Neuronal stem cell (in vitro differentiated cells): ENCODE measurements at regions not wholly inside any gene's neighbourhood (a gene's known extent, or its start where the extent isn't known, plus 50 kb on each side); places are given as distances from the start of the nearest gene placed in this dataset.
"Not testable (repeated sequence)": the region's sequence is repeated elsewhere in the genome, so short reads cannot be mapped to it uniquely, and the experiment has no call there.

Experiments
- DNase-seq: peaks from one replicate; pipeline ENCODE4 v3.0.0-alpha.2; 2013; ENCODE audit warnings: low spot score
- H2AFZ ChIP-seq: one replicate; pipeline ENCODE4 v1.6.1; 2013; ENCODE audit warnings: mild to moderate bottlenecking, low read length, inconsistent platforms
- H2AK5ac ChIP-seq: 2 replicates; pipeline ENCODE4 v1.6.1; 2013; ENCODE audit warnings: low read depth, mild to moderate bottlenecking, inconsistent platforms, low read length, moderate library complexity, mixed read lengths
- H2BK120ac ChIP-seq: 2 replicates; pipeline ENCODE4 v1.6.1; 2013; ENCODE audit warnings: low read depth, mild to moderate bottlenecking, inconsistent platforms, low read length, moderate library complexity, mixed read lengths
- H2BK12ac ChIP-seq: one replicate; pipeline ENCODE4 v1.6.1; 2013; ENCODE audit warnings: low read length, inconsistent platforms
- H2BK15ac ChIP-seq: 2 replicates; pipeline ENCODE4 v1.6.1; 2013; ENCODE audit warnings: mild to moderate bottlenecking, low read length, inconsistent platforms, mixed read lengths
- H2BK5ac ChIP-seq: one replicate; pipeline ENCODE4 v1.6.1; 2013; ENCODE audit warnings: inconsistent platforms, mild to moderate bottlenecking, low read length, moderate library complexity
- H3K14ac ChIP-seq: one replicate; pipeline ENCODE4 v1.6.1; 2013; ENCODE audit warnings: low read length, inconsistent platforms
- H3K18ac ChIP-seq: 2 replicates; pipeline ENCODE4 v1.6.1; 2013; ENCODE audit warnings: low read length, inconsistent platforms
- H3K23ac ChIP-seq: 2 replicates; pipeline ENCODE4 v1.6.1; 2013; ENCODE audit warnings: low read depth, mild to moderate bottlenecking, mixed read lengths, low read length, inconsistent platforms; ENCODE audit not compliant: poor library complexity
- H3K27ac ChIP-seq: replicated peaks from 3 replicates; pipeline ENCODE4 v1.5.1; 2013; ENCODE audit warnings: low read length, inconsistent platforms
- H3K27me3 ChIP-seq, 3 experiments: 2 replicates each; pipeline ENCODE4 v1.6.1; 2013; ENCODE audit warnings: low read length in 3 of 3, mild to moderate bottlenecking in 2 of 3, inconsistent platforms in 1 of 3, low read depth in 1 of 3, mixed read lengths in 1 of 3, moderate library complexity in 1 of 3; ENCODE audit not compliant: control insufficient read depth in 3 of 3, insufficient read depth in 3 of 3
- H3K36me3 ChIP-seq, 2 donors: replicated peaks in 1 of 2; 2 replicates each; pipeline ENCODE4 v1.6.1; 2013; ENCODE audit warnings: low read length in 2 of 2; ENCODE audit not compliant: control insufficient read depth in 2 of 2, insufficient read depth in 2 of 2
- H3K4ac ChIP-seq: 2 replicates; pipeline ENCODE4 v1.6.1; 2013; ENCODE audit warnings: inconsistent platforms, mild to moderate bottlenecking, low read length, moderate library complexity
- H3K4me1 ChIP-seq, 2 donors: 1 replicate in 1 of 2; 2 replicates in 1 of 2; pipeline ENCODE4 v1.6.1; 2013; ENCODE audit warnings: low read length in 2 of 2, low read depth in 1 of 2; ENCODE audit not compliant: control insufficient read depth in 2 of 2, insufficient read depth in 1 of 2
- H3K4me2 ChIP-seq: one replicate; pipeline ENCODE4 v1.6.1; 2013; ENCODE audit warnings: mild to moderate bottlenecking, low read length, inconsistent platforms; ENCODE audit not compliant: insufficient read depth, poor library complexity, severe bottlenecking
- H3K4me3 ChIP-seq, 2 donors: 2 replicates each; pipeline ENCODE4 v1.5.1; 2013; ENCODE audit warnings: low read length in 2 of 2, mild to moderate bottlenecking in 2 of 2, inconsistent platforms in 1 of 2, moderate library complexity in 1 of 2
- H3K79me1 ChIP-seq: one replicate; pipeline ENCODE4 v1.6.1; 2013; ENCODE audit warnings: low read depth, mild to moderate bottlenecking, inconsistent platforms, low read length, moderate library complexity
- H3K9ac ChIP-seq: one replicate; pipeline ENCODE4 v1.6.1; 2013; ENCODE audit warnings: mild to moderate bottlenecking, low read depth, low read length, inconsistent platforms; ENCODE audit not compliant: poor library complexity
- H3K9me3 ChIP-seq, 2 donors: replicated peaks in 1 of 2; 2 replicates each; pipeline versions ENCODE3 to v1.6.1; 2013; ENCODE audit warnings: low read length in 2 of 2, mild to moderate bottlenecking in 2 of 2, inconsistent platforms in 1 of 2, low read depth in 1 of 2, mixed read lengths in 1 of 2, moderate library complexity in 1 of 2; ENCODE audit not compliant: control insufficient read depth in 2 of 2, insufficient read depth in 1 of 2
- H4K8ac ChIP-seq: one replicate; pipeline ENCODE4 v1.6.1; 2013; ENCODE audit warnings: low read depth, mild to moderate bottlenecking, inconsistent platforms, low read length, moderate library complexity
- H4K91ac ChIP-seq: one replicate; pipeline ENCODE4 v1.6.1; 2013; ENCODE audit warnings: low read length, low read depth, mild to moderate bottlenecking, inconsistent platforms; ENCODE audit not compliant: poor library complexity
- WGBS, 2 donors: extraction: QIAGEN DNeasy Blood & Tissue Kit; methylation state at CpG; one replicate each; pipeline ENCODE4 v1.1.7; 2013; ENCODE audit warnings: missing lambda C conversion rate in 2 of 2, mixed read lengths in 1 of 2; ENCODE audit not compliant: insufficient read length in 2 of 2, insufficient replicate concordance in 1 of 2; ENCODE audit errors: extremely low coverage in 2 of 2; 5-methylcytosine and 5-hydroxymethylcytosine counted together

DNA sequence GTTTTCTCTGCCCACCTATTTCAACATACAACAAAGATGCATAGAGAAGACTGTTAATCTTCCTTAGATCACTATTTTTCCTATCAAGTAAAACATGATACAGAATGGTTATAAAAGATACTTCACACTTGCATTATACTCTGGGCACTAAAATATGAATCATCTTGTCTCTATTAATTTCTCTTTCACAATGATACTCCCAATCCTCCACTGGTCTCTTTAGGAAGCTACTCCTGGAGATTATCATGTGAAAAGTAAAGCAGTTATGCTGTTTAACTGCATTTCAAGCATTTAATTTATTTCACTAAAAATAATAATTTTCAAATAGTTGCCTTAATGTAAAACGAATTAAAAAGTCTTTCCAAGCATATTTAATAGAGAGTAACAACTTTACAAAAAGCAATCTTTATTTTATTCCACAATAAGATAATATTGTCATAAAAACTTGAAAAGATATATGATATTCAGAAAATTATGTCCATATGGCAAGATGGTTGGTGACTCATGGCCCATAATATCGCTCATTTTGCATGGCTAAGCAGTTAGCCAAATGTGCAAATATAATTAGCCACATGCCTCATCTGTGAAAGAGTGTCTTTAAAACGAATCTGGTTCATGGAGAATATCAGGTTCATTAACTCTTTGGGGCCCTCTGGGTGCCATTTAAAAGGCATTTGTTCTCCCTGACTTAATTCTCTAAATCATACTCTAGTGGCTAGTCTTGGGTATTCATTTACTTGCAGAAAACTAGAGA is 1569.0 kb upstream of the B3GALT2 start:
- no peak overlapping the region for H3K4me2 ChIP-seq
- no peak overlapping the region for H2AK5ac ChIP-seq
- H3K4me1 ChIP-seq = no peaks in the 10 kb centered on the region
- WGBS, 2 donors = no CpG with 5 or more reads among the region's 3 CpGs
- no peak overlapping the region for H2BK15ac ChIP-seq
- H3K23ac ChIP-seq = no peak overlapping the region
- H2BK5ac ChIP-seq = no peak overlapping the region
- no peak overlapping the region for H4K91ac ChIP-seq
- no peak overlapping the region for H4K8ac ChIP-seq
- H3K27me3 ChIP-seq = no peaks in the 10 kb centered on the region
- H3K14ac ChIP-seq = no peak overlapping the region
- DNase-seq = no peak
- H2AFZ ChIP-seq = no peak overlapping the region
- no peak overlapping the region for H3K4me3 ChIP-seq
- no peak overlapping the region for H3K9ac ChIP-seq
- no peak overlapping the region for H2BK120ac ChIP-seq
- no peaks in the 10 kb centered on the region for H3K36me3 ChIP-seq
- H3K9me3 ChIP-seq = no peaks in the 10 kb centered on the region
- H3K18ac ChIP-seq = no peak overlapping the region
- no peak overlapping the region for H3K27ac ChIP-seq
- no peak overlapping the region for H3K4ac ChIP-seq
- no peak overlapping the region for H2BK12ac ChIP-seq
- H3K79me1 ChIP-seq = no peaks in the 10 kb centered on the region

DNA sequence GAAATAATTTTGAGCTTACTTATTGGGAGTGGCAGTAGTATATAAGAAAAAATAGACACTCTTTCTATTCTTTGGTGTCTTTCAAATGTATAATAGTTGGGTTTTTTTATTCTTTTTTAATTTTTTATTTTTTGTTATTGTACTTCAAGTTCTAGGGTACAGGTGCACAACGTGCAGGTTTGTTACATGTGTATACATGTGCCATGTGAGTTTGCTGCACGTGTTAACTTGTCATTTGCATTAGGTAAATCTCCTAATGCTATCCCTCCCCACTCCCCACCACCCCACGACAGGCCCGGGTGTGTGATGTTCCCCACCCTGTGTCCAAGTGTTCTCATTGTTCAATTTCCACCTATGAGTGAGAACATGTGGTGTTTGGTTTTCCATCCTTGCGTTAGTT is 1552.4 kb upstream of the B3GALT2 start:
- WGBS, 2 donors = no CpG with 5 or more reads among the region's 5 CpGs
- H2AFZ ChIP-seq = not testable (repeated sequence)

DNA sequence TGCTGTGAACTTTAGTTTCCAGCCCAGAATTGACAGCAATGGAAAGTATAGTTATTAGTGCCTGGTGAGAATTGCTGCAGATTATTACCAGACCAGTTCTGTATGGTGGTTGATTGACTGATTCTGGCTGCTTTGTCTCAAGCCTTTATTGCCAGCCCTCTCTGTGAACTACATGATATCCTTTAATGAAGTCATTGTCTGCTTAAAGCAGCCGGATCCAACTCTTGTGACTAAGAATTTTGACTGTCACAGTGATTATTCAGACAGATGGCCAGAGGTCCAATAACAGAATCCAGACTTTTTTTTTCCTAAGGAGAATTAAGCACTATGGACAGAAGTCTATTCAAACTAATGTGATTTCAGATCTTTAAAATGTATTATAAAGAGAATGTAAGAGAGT is 1548.6 kb upstream of the B3GALT2 start:
- no CpG with 5 or more reads among the region's 1 CpG for WGBS, 2 donors
- Histone ChIP-seq H4K91ac (no peak overlapping the region), H3K79me1 (no peaks in the 10 kb centered on the region), H3K27me3 (no peaks in the 10 kb centered on the region), H3K18ac (no peak overlapping the region), H3K4me1 (peaks cover 3 to 5% of the 10 kb centered on the region in 2 donors), H3K23ac (no peak overlapping the region), H3K27ac (no peak overlapping the region), H3K4me3 (no peak overlapping the region), H2AK5ac (no peak overlapping the region), H2AFZ (peak overlapping the region; percentile 66), H3K9me3 (no peaks in the 10 kb centered on the region), H2BK15ac (no peak overlapping the region), H2BK5ac (no peak overlapping the region), H3K14ac (no peak overlapping the region), H3K36me3 (no peaks in the 10 kb centered on the region), H2BK12ac (no peak overlapping the region), H4K8ac (no peak overlapping the region), H3K9ac (no peak overlapping the region), H3K4me2 (no peak overlapping the region), H3K4ac (no peak overlapping the region), H2BK120ac (no peak overlapping the region)
- no peak for DNase-seq

More for the DNA sequence above, 1552.4 kb upstream of the B3GALT2 start:
- not testable (repeated sequence) for H2BK15ac ChIP-seq, H3K9ac ChIP-seq, H3K4me3 ChIP-seq, H3K18ac ChIP-seq, H3K14ac ChIP-seq, H2BK5ac ChIP-seq, H3K4me2 ChIP-seq, H3K4ac ChIP-seq, H3K27me3 ChIP-seq, H2BK12ac ChIP-seq, H2AK5ac ChIP-seq, H3K23ac ChIP-seq, H4K91ac ChIP-seq, H3K36me3 ChIP-seq, H3K79me1 ChIP-seq, H3K4me1 ChIP-seq, H4K8ac ChIP-seq, H3K27ac ChIP-seq, H3K9me3 ChIP-seq, H2BK120ac ChIP-seq, DNase-seq

DNA sequence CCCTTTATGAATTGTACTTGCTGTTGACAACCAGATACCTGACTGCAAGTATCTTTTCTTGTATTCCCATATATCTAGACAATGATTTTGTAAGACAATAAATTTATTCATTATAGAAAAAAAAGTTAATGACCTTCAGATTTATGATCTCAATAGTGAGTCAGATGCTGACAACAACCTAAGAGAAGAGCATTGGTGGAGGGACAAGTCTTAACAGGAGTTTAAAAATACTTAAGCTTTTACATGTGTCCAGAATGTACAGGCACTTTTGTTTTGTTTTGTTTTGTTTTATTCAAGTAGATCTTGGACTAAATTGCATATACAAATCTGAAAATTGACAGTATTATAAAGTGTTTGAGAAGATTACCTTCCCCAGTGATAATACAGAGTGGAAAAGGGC is 1544.6 kb upstream of the B3GALT2 start:
- Histone ChIP-seq H4K8ac (no peak overlapping the region), H3K27ac (no peak overlapping the region), H2AFZ (no peak overlapping the region), H3K4me1 (peaks cover 3 to 5% of the 10 kb centered on the region in 2 donors), H2BK12ac (no peak overlapping the region), H4K91ac (no peak overlapping the region), H3K27me3 (no peaks in the 10 kb centered on the region), H3K4me3 (no peak overlapping the region), H3K79me1 (no peaks in the 10 kb centered on the region), H2BK15ac (no peak overlapping the region), H3K36me3 (no peaks in the 10 kb centered on the region), H3K9ac (no peak overlapping the region), H2BK120ac (no peak overlapping the region), H2AK5ac (no peak overlapping the region), H3K4ac (no peak overlapping the region), H3K18ac (no peak overlapping the region), H2BK5ac (no peak overlapping the region), H3K4me2 (no peak overlapping the region), H3K23ac (no peak overlapping the region), H3K9me3 (no peaks in the 10 kb centered on the region), H3K14ac (no peak overlapping the region)
- DNase-seq = no peak
